Bronchial epithelial cell (primary cell): ENCODE measurements at regions not wholly inside any gene's neighbourhood (a gene's known extent, or its start where the extent isn't known, plus 50 kb on each side); places are given as distances from the start of the nearest gene placed in this dataset.
A peak's percentile ranks its signal among the peaks of the same experiment; 100 is the strongest.

Source experiments
- DNase-seq: peaks from one replicate; pipeline ENCODE4 v3.0.0-alpha.2; 2010; ENCODE audit warnings: low read depth
- FAIRE-seq: peaks from 2 replicates; lab custom pipeline; 2011; peaks lifted over from hg19 to GRCh38; lab: Jason Lieb, UNC
- H3K27me3 ChIP-seq: 2 replicates; pipeline ENCODE4 v1.5.1; 2011; ENCODE audit warnings: low read length; ENCODE audit not compliant: control insufficient read depth, insufficient read depth
- H3K36me3 ChIP-seq: 2 replicates; pipeline ENCODE4 v1.5.1; 2011; ENCODE audit warnings: low read length; ENCODE audit not compliant: control insufficient read depth, insufficient read depth
- H3K4me3 ChIP-seq: 2 replicates; pipeline ENCODE4 v1.5.1; 2011; ENCODE audit warnings: mild to moderate bottlenecking, low read depth, low read length, control low read depth
- CTCF ChIP-seq: IDR thresholded peaks from 2 replicates; pipeline ENCODE4 v1.5.1; 2011; ENCODE audit warnings: mild to moderate bottlenecking, moderate library complexity, low read length, control low read depth, inconsistent platforms; ENCODE audit not compliant: insufficient read depth, severe bottlenecking

- DNase-seq, result no peak
- Histone ChIP-seq H3K4me3 (no peak overlapping the region), H3K27me3 (peaks cover 5% of the 10 kb centered on the region), H3K36me3 (no peaks in the 10 kb centered on the region)
- peak; percentile 7 for FAIRE-seq
- no peak for TF ChIP-seq CTCF
These were observed 177.0 kb downstream of the RGS9 start for GRCh38 chr17:65314212-65314611.

- no peak for TF ChIP-seq CTCF
- no peaks in the 10 kb centered on the region for H3K36me3 ChIP-seq
- no peak for FAIRE-seq
- DNase-seq, result no peak
- peaks cover 5% of the 10 kb centered on the region for H3K27me3 ChIP-seq
- H3K4me3 ChIP-seq, result no peak overlapping the region
These were observed 175.7 kb downstream of the RGS9 start for GRCh38 chr17:65312718-65313377.

GRCh38 chr17:65311261-65311660 is 174.1 kb downstream of the RGS9 start:
- no peak for FAIRE-seq
- DNase-seq, result no peak
- no peaks in the 10 kb centered on the region for H3K36me3 ChIP-seq
- TF ChIP-seq CTCF, result no peak
- H3K4me3 ChIP-seq, result no peak overlapping the region
- peaks cover 5% of the 10 kb centered on the region for H3K27me3 ChIP-seq

GRCh38 chr17:65307961-65308316 is 170.8 kb downstream of the RGS9 start:
- no peak overlapping the region for H3K4me3 ChIP-seq
- H3K27me3 ChIP-seq, result peaks cover 5% of the 10 kb centered on the region
- TF ChIP-seq CTCF, result no peak
- DNase-seq (no peak), FAIRE-seq (no peak)
- H3K36me3 ChIP-seq, result no peaks in the 10 kb centered on the region

- FAIRE-seq (no peak), DNase-seq (no peak)
- H3K36me3 ChIP-seq, result no peaks in the 10 kb centered on the region
- no peak overlapping the region for H3K4me3 ChIP-seq
- no peak for TF ChIP-seq CTCF
- H3K27me3 ChIP-seq, result peaks cover 5% of the 10 kb centered on the region
These were observed 170.2 kb downstream of the RGS9 start for GRCh38 chr17:65307081-65307960.

GRCh38 chr17:65305778-65306177 is 168.6 kb downstream of the RGS9 start:
- no peak for FAIRE-seq
- no peak for DNase-seq

More at GRCh38 chr17:65305778-65306177, 168.6 kb downstream of the RGS9 start:
- Histone ChIP-seq H3K27me3 (peaks cover 1% of the 10 kb centered on the region), H3K36me3 (no peaks in the 10 kb centered on the region), H3K4me3 (no peak overlapping the region)
- TF ChIP-seq CTCF, result no peak
